Kidney epithelial cell (primary cell): ENCODE measurements at regions not wholly inside any gene's neighbourhood (a gene's known extent, or its start where the extent isn't known, plus 50 kb on each side); places are given as distances from the start of the nearest gene placed in this dataset.
A peak's percentile ranks its signal among the peaks of the same experiment; 100 is the strongest.

ENCODE experiments used
- DNase-seq: peaks from one replicate; pipeline ENCODE4 v3.0.0-alpha.2; 2010; ENCODE audit warnings: low read depth
- H3K27me3 ChIP-seq: 2 replicates; pipeline ENCODE4 v1.6.0; 2011; ENCODE audit warnings: low read length; ENCODE audit not compliant: control insufficient read depth, insufficient read depth
- H3K36me3 ChIP-seq: 2 replicates; pipeline ENCODE4 v1.5.1; 2011; ENCODE audit warnings: low read length; ENCODE audit not compliant: control insufficient read depth, insufficient read depth
- H3K4me3 ChIP-seq: 2 replicates; pipeline ENCODE4 v1.5.1; 2011; ENCODE audit warnings: low read depth, mild to moderate bottlenecking, control low read depth, low read length
- CTCF ChIP-seq: IDR thresholded peaks from 2 replicates; pipeline ENCODE4 v1.5.1; 2011; ENCODE audit warnings: mild to moderate bottlenecking, moderate library complexity, low read length, control low read depth, inconsistent platforms; ENCODE audit not compliant: insufficient read depth, poor library complexity, severe bottlenecking

- no peak for TF ChIP-seq CTCF
- DNase-seq = no peak
- Histone ChIP-seq H3K36me3 (no peaks in the 10 kb centered on the region), H3K4me3 (no peak overlapping the region), H3K27me3 (no peaks in the 10 kb centered on the region)
Measured at GRCh38 chr1:81583878-81584277, 216.9 kb upstream of the ADGRL2 start.

- Histone ChIP-seq H3K4me3 (no peak overlapping the region), H3K36me3 (no peaks in the 10 kb centered on the region), H3K27me3 (no peaks in the 10 kb centered on the region)
- peak; percentile 47 for DNase-seq
- TF ChIP-seq CTCF = no peak
Measured at GRCh38 chr1:81582467-81582986, 218.2 kb upstream of the ADGRL2 start.

- no peak for TF ChIP-seq CTCF
- no peaks in the 10 kb centered on the region for H3K27me3 ChIP-seq
- no peak for DNase-seq
- H3K4me3 ChIP-seq = no peak overlapping the region
- no peaks in the 10 kb centered on the region for H3K36me3 ChIP-seq
Measured at GRCh38 chr1:81578867-81579266, 221.9 kb upstream of the ADGRL2 start.

GRCh38 chr1:81577004-81577697 lies 223.6 kb upstream of the ADGRL2 start:
- Histone ChIP-seq H3K4me3 (no peak overlapping the region), H3K27me3 (no peaks in the 10 kb centered on the region), H3K36me3 (no peaks in the 10 kb centered on the region)
- no peak for DNase-seq
- no peak for TF ChIP-seq CTCF

GRCh38 chr1:81574408-81574807 lies 226.3 kb upstream of the ADGRL2 start:
- Histone ChIP-seq H3K36me3 (no peaks in the 10 kb centered on the region), H3K4me3 (no peak overlapping the region), H3K27me3 (no peaks in the 10 kb centered on the region)
- DNase-seq = no peak
- no peak for TF ChIP-seq CTCF

- no peak for TF ChIP-seq CTCF
- Histone ChIP-seq H3K27me3 (no peaks in the 10 kb centered on the region), H3K36me3 (no peaks in the 10 kb centered on the region), H3K4me3 (no peak overlapping the region)
- no peak for DNase-seq
Measured at GRCh38 chr1:81573458-81573857, 227.3 kb upstream of the ADGRL2 start.
